Neural cell (in vitro differentiated cells): ENCODE measurements at regions not wholly inside any gene's neighbourhood (a gene's known extent, or its start where the extent isn't known, plus 50 kb on each side); places are given as distances from the start of the nearest gene placed in this dataset.

Experiments used
- H2AFZ ChIP-seq: fragments of 200-600, 300-800 bp; sonication (generic), shearing (Covaris generic); 2 replicates; pipeline ENCODE4 v1.6.0; 2014; ENCODE audit warnings: low read depth, mild to moderate bottlenecking, antibody characterized with exemption, low read length, moderate library complexity
- H3F3A ChIP-seq: fragments of 200-600 bp; shearing (Covaris generic); 2 replicates; pipeline ENCODE4 v1.6.1; 2016; ENCODE audit warnings: mild to moderate bottlenecking, moderate library complexity, mixed read lengths, antibody characterized with exemption, low read length; ENCODE audit not compliant: insufficient read depth, poor library complexity, severe bottlenecking
- H3K27ac ChIP-seq: fragments of 200-600, 300-800 bp; sonication (generic), shearing (Covaris generic); 2 replicates; pipeline ENCODE4 v1.5.1; 2014; ENCODE audit warnings: mild to moderate bottlenecking, low read length, moderate library complexity
- H3K27me3 ChIP-seq: fragments of 300-800, 200-600 bp; sonication (generic), shearing (Covaris generic); 2 replicates; pipeline ENCODE4 v1.6.0; 2014; ENCODE audit warnings: mild to moderate bottlenecking, low read depth, low read length, moderate library complexity; ENCODE audit not compliant: insufficient read depth
- H3K36me3 ChIP-seq: fragments of 300-800, 200-600 bp; sonication (generic), shearing (Covaris generic); 2 replicates; pipeline ENCODE4 v1.5.1; 2014; ENCODE audit warnings: mild to moderate bottlenecking, antibody characterized with exemption, low read length, moderate library complexity; ENCODE audit not compliant: insufficient read depth
- H3K4me2 ChIP-seq: fragments of 300-800, 200-600 bp; sonication (generic), shearing (Covaris generic); 2 replicates; pipeline ENCODE4 v1.6.0; 2014; ENCODE audit warnings: mild to moderate bottlenecking, low read length
- H3K4me3 ChIP-seq: fragments of 300-800, 200-600 bp; sonication (generic), shearing (Covaris generic); 2 replicates; pipeline ENCODE4 v1.5.1; 2014; ENCODE audit warnings: mild to moderate bottlenecking, low read length, moderate library complexity
- H3K79me2 ChIP-seq: fragments of 200-600 bp; shearing (Covaris generic); replicated peaks from 2 replicates; pipeline ENCODE4 v1.6.0; 2014; ENCODE audit warnings: mild to moderate bottlenecking, low read length, moderate library complexity; ENCODE audit not compliant: insufficient read depth
- H3K9ac ChIP-seq: fragments of 300-800, 200-600 bp; sonication (generic), shearing (Covaris generic); 2 replicates; pipeline ENCODE4 v1.6.1; 2016; ENCODE audit warnings: mild to moderate bottlenecking, low read length, mixed read lengths
- H3K9me2 ChIP-seq: fragments of 200-600 bp; shearing (Covaris generic); 2 replicates; pipeline ENCODE4 v1.6.1; 2016; ENCODE audit warnings: mild to moderate bottlenecking, low read length, mixed read lengths; ENCODE audit not compliant: insufficient read depth
- H3K9me3 ChIP-seq: fragments of 200-600, 300-800 bp; sonication (generic), shearing (Covaris generic); 2 replicates; pipeline ENCODE4 v1.6.1; 2016; ENCODE audit warnings: mild to moderate bottlenecking, mixed run types, low read length, moderate library complexity, mixed read lengths
- H4K20me1 ChIP-seq: fragments of 200-600 bp; shearing (Covaris generic); 2 replicates; pipeline ENCODE4 v1.6.1; 2016; ENCODE audit warnings: mild to moderate bottlenecking, mixed run types; ENCODE audit not compliant: insufficient read depth
- EP300 ChIP-seq: fragments of 450-650 bp; conservative IDR thresholded peaks from 2 replicates; pipeline ENCODE4 v1.6.1; 2014; ENCODE audit warnings: antibody characterized with exemption, mild to moderate bottlenecking, moderate library complexity; ENCODE audit not compliant: poor library complexity, severe bottlenecking
- EZH2 ChIP-seq: fragments of 200-600, 300-800 bp; shearing (Covaris generic), sonication (generic); IDR thresholded peaks from 2 replicates; pipeline ENCODE4 v1.6.1; 2014; ENCODE audit warnings: antibody characterized with exemption, low read length, borderline replicate concordance, mild to moderate bottlenecking; ENCODE audit not compliant: insufficient read depth, poor library complexity, severe bottlenecking
- MXI1 ChIP-seq: fragments of 450-650 bp; conservative IDR thresholded peaks from 2 replicates; pipeline ENCODE4 v1.6.1; 2014; ENCODE audit warnings: antibody characterized with exemption, mild to moderate bottlenecking; ENCODE audit not compliant: poor library complexity, severe bottlenecking
- POLR2AphosphoS5 ChIP-seq: IDR thresholded peaks from 2 replicates; pipeline ENCODE4 v1.6.1; 2012
- RAD21 ChIP-seq: fragments of 450-650 bp; conservative IDR thresholded peaks from 2 replicates; pipeline ENCODE4 v1.6.1; 2014; ENCODE audit warnings: antibody characterized with exemption, mild to moderate bottlenecking, moderate library complexity
- SMC3 ChIP-seq: fragments of 450-650 bp; conservative IDR thresholded peaks from 2 replicates; pipeline ENCODE4 v1.6.1; 2014; ENCODE audit warnings: antibody characterized with exemption, mild to moderate bottlenecking, moderate library complexity; ENCODE audit not compliant: poor library complexity
- TAF1 ChIP-seq: IDR thresholded peaks from 2 replicates; pipeline ENCODE4 v1.6.1; 2012; ENCODE audit warnings: low read depth
- TF ChIP-seq, protein P1 (sequence below): IDR thresholded peaks from 2 replicates; pipeline ENCODE4 v1.6.1; 2012; ENCODE audit warnings: borderline replicate concordance
- TF ChIP-seq, protein P2 (sequence below): fragments of 450-650 bp; IDR thresholded peaks from 2 replicates; pipeline ENCODE4 v1.5.1; 2014; ENCODE audit warnings: antibody characterized with exemption, mild to moderate bottlenecking, moderate library complexity; ENCODE audit not compliant: poor library complexity, severe bottlenecking

DNA sequence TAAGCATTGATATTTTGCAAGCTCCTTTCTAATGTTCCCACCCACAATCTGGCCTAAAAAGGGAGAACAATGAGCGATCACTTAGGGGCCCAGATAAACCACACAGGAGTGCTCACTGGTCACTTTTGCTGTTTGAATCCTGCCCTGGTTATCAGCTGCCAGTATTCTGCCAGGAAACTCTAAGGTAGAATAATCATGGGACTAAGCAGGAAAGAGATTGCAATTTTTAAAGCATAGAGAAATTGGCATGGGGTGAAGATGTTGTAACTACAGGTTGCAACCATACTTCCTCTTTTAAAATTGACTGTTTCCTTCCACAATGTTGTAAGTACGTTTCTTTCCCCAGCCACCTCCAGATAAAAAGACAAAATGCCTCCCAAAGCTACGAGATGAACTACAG is 251.2 kb upstream of the CDH11 start:
- Histone ChIP-seq H3K9ac (no peak overlapping the region), H3F3A (no peaks in the 10 kb centered on the region), H3K27ac (no peak overlapping the region), H3K4me2 (no peak overlapping the region), H3K27me3 (no peaks in the 10 kb centered on the region), H3K36me3 (no peaks in the 10 kb centered on the region), H3K79me2 (no peaks in the 10 kb centered on the region), H3K9me3 (no peaks in the 10 kb centered on the region), H2AFZ (no peak overlapping the region), H4K20me1 (no peaks in the 10 kb centered on the region), H3K9me2 (no peaks in the 10 kb centered on the region), H3K4me3 (no peak overlapping the region)
- TF ChIP-seq POLR2AphosphoS5 (no peak), EZH2 (no peak), SMC3 (no peak), TAF1 (no peak), RAD21 (no peak), MXI1 (no peak)
- TF ChIP-seq, protein P1, sequence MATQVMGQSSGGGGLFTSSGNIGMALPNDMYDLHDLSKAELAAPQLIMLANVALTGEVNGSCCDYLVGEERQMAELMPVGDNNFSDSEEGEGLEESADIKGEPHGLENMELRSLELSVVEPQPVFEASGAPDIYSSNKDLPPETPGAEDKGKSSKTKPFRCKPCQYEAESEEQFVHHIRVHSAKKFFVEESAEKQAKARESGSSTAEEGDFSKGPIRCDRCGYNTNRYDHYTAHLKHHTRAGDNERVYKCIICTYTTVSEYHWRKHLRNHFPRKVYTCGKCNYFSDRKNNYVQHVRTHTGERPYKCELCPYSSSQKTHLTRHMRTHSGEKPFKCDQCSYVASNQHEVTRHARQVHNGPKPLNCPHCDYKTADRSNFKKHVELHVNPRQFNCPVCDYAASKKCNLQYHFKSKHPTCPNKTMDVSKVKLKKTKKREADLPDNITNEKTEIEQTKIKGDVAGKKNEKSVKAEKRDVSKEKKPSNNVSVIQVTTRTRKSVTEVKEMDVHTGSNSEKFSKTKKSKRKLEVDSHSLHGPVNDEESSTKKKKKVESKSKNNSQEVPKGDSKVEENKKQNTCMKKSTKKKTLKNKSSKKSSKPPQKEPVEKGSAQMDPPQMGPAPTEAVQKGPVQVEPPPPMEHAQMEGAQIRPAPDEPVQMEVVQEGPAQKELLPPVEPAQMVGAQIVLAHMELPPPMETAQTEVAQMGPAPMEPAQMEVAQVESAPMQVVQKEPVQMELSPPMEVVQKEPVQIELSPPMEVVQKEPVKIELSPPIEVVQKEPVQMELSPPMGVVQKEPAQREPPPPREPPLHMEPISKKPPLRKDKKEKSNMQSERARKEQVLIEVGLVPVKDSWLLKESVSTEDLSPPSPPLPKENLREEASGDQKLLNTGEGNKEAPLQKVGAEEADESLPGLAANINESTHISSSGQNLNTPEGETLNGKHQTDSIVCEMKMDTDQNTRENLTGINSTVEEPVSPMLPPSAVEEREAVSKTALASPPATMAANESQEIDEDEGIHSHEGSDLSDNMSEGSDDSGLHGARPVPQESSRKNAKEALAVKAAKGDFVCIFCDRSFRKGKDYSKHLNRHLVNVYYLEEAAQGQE: no peak

DNA sequence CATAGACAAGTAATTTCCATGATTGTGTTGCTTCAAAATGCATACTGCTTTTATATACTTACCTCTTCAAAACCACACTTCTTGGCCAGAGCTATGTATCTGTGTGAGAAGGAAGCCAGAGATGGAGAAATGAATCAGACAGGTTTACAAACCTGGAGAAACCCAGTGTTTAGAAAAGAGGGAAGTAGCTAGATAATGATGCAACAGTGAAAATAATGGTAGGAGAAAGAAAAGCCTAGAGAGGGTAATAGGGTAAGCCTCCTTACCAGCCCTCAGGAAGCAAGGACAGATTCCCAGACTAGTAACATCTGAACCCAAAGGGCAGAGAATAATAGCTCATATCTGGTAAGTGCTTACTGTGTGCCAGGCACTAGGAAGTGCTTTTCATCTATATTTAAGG is 250.3 kb upstream of the CDH11 start:
- Histone ChIP-seq H3K4me2 (no peak overlapping the region), H3K9me3 (no peaks in the 10 kb centered on the region), H3K27me3 (no peaks in the 10 kb centered on the region), H4K20me1 (no peaks in the 10 kb centered on the region), H3K36me3 (no peaks in the 10 kb centered on the region), H3K79me2 (no peaks in the 10 kb centered on the region), H3K9me2 (no peaks in the 10 kb centered on the region), H3K4me3 (no peak overlapping the region), H3F3A (no peaks in the 10 kb centered on the region), H3K27ac (no peak overlapping the region), H3K9ac (no peak overlapping the region), H2AFZ (no peak overlapping the region)
- TF ChIP-seq RAD21 (no peak), TAF1 (no peak), EZH2 (no peak), MXI1 (no peak), SMC3 (no peak), POLR2AphosphoS5 (no peak), EP300 (no peak)
- TF ChIP-seq, protein P2, sequence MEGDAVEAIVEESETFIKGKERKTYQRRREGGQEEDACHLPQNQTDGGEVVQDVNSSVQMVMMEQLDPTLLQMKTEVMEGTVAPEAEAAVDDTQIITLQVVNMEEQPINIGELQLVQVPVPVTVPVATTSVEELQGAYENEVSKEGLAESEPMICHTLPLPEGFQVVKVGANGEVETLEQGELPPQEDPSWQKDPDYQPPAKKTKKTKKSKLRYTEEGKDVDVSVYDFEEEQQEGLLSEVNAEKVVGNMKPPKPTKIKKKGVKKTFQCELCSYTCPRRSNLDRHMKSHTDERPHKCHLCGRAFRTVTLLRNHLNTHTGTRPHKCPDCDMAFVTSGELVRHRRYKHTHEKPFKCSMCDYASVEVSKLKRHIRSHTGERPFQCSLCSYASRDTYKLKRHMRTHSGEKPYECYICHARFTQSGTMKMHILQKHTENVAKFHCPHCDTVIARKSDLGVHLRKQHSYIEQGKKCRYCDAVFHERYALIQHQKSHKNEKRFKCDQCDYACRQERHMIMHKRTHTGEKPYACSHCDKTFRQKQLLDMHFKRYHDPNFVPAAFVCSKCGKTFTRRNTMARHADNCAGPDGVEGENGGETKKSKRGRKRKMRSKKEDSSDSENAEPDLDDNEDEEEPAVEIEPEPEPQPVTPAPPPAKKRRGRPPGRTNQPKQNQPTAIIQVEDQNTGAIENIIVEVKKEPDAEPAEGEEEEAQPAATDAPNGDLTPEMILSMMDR: no peak
- TF ChIP-seq, protein P1: no peak
